Erythroblast (primary cell): ENCODE measurements at regions not wholly inside any gene's neighbourhood (a gene's known extent, or its start where the extent isn't known, plus 50 kb on each side); places are given as distances from the start of the nearest gene placed in this dataset.

Source experiments
- GATA1 ChIP-seq: IDR thresholded peaks from 2 replicates; pipeline ENCODE4 v1.6.1; 2011; ENCODE audit warnings: low read depth, mild to moderate bottlenecking, control low read depth, low read length, moderate library complexity
- POLR2A ChIP-seq: IDR thresholded peaks from 2 replicates; pipeline ENCODE4 v1.6.1; 2011; ENCODE audit warnings: mild to moderate bottlenecking, low read length

- TF ChIP-seq POLR2A (no peak), GATA1 (no peak)
These were observed 245.0 kb upstream of the TMC3 start for GRCh38 chr15:81619002-81619401.
